NB4 (cell line): ENCODE measurements at regions not wholly inside any gene's neighbourhood (a gene's known extent, or its start where the extent isn't known, plus 50 kb on each side); places are given as distances from the start of the nearest gene placed in this dataset.

Experiments used
- POLR2A ChIP-seq: IDR thresholded peaks from 2 replicates; pipeline ENCODE4 v1.6.1; 2011; ENCODE audit warnings: mild to moderate bottlenecking; ENCODE audit not compliant: insufficient read length; ENCODE audit errors: extremely low read depth
- TF ChIP-seq, protein P1 (sequence below): IDR thresholded peaks from one replicate; pipeline ENCODE4 v1.5.1; 2012; ENCODE audit warnings: low read depth, low read length
- TF ChIP-seq, protein P2 (sequence below): IDR thresholded peaks from 2 replicates; pipeline ENCODE4 v1.6.1; 2011; ENCODE audit warnings: low read depth, low read length

DNA sequence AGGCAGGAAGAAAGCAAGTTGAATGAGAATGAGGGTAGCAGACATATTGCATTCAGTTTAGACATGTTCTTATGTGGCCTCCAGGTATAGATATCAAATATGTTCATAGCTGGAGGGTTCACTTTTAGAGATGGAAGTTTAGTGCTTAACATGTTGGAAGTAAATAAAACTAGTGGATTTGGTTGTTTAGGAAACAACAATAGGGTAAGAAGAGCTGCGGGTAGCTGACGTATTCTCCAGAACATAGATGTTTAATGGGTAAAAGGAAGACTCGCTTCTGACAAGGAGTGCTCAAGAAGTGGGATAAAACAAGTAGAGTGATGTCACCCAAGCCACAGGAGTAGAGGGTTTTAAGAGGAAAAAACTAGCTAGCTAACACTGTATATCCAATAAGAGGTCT lies 128.4 kb upstream of the COL21A1 start:
- TF ChIP-seq, protein P1, sequence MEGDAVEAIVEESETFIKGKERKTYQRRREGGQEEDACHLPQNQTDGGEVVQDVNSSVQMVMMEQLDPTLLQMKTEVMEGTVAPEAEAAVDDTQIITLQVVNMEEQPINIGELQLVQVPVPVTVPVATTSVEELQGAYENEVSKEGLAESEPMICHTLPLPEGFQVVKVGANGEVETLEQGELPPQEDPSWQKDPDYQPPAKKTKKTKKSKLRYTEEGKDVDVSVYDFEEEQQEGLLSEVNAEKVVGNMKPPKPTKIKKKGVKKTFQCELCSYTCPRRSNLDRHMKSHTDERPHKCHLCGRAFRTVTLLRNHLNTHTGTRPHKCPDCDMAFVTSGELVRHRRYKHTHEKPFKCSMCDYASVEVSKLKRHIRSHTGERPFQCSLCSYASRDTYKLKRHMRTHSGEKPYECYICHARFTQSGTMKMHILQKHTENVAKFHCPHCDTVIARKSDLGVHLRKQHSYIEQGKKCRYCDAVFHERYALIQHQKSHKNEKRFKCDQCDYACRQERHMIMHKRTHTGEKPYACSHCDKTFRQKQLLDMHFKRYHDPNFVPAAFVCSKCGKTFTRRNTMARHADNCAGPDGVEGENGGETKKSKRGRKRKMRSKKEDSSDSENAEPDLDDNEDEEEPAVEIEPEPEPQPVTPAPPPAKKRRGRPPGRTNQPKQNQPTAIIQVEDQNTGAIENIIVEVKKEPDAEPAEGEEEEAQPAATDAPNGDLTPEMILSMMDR, result no peak
- TF ChIP-seq POLR2A, result no peak
- TF ChIP-seq, protein P2, sequence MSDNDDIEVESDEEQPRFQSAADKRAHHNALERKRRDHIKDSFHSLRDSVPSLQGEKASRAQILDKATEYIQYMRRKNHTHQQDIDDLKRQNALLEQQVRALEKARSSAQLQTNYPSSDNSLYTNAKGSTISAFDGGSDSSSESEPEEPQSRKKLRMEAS, result no peak
